GM21526 (cell line): ENCODE measurements at regions not wholly inside any gene's neighbourhood (a gene's known extent, or its start where the extent isn't known, plus 50 kb on each side); places are given as distances from the start of the nearest gene placed in this dataset.

Source experiments
- ATAC-seq: cut with Tn5 transposase; IDR thresholded peaks from one replicate; pipeline ENCODE4 v1.9.1; 2021; ENCODE audit warnings: moderate library complexity; ENCODE audit not compliant: unreplicated experiment, low FRiP score

GRCh38 chr1:55585402-55585792, 370.2 kb upstream of the USP24 start:
- ATAC-seq, result no peak

GRCh38 chr1:55584526-55585401, 369.6 kb upstream of the USP24 start:
- no peak for ATAC-seq

GRCh38 chr1:55582084-55582483, 366.9 kb upstream of the USP24 start:
- ATAC-seq, result no peak

- no peak for ATAC-seq
Observed at GRCh38 chr1:55580845-55581332, 365.7 kb upstream of the USP24 start.

GRCh38 chr1:55579332-55580001, 364.3 kb upstream of the USP24 start:
- ATAC-seq, result no peak

- no peak for ATAC-seq
Observed at GRCh38 chr1:55578646-55579045, 363.5 kb upstream of the USP24 start.

GRCh38 chr1:55575571-55576279, 360.6 kb upstream of the USP24 start:
- ATAC-seq, result no peak

- no peak for ATAC-seq
Observed at GRCh38 chr1:55574691-55575225, 359.6 kb upstream of the USP24 start.

- ATAC-seq, result no peak
Observed at GRCh38 chr1:55572878-55573734, 357.9 kb upstream of the USP24 start.

- ATAC-seq, result no peak
Observed at GRCh38 chr1:55571767-55572166, 356.6 kb upstream of the USP24 start.

- ATAC-seq, result no peak
Observed at GRCh38 chr1:55569417-55569816, 354.3 kb upstream of the USP24 start.

- ATAC-seq, result no peak
Observed at GRCh38 chr1:55568732-55569131, 353.6 kb upstream of the USP24 start.

GRCh38 chr1:55560266-55560665, 345.1 kb upstream of the USP24 start:
- no peak for ATAC-seq

- no peak for ATAC-seq
Observed at GRCh38 chr1:55559842-55560241, 344.7 kb upstream of the USP24 start.

GRCh38 chr1:55559161-55559611, 344.0 kb upstream of the USP24 start:
- no peak for ATAC-seq

GRCh38 chr1:55558515-55558914, 343.4 kb upstream of the USP24 start:
- no peak for ATAC-seq

- ATAC-seq, result no peak
Observed at GRCh38 chr1:55555956-55556725, 341.0 kb upstream of the USP24 start.

- ATAC-seq, result no peak
Observed at GRCh38 chr1:55554611-55555010, 339.4 kb upstream of the USP24 start.

GRCh38 chr1:55552636-55553035, 337.5 kb upstream of the USP24 start:
- no peak for ATAC-seq
